HG02798 (cell line): ENCODE measurements at regions not wholly inside any gene's neighbourhood (a gene's known extent, or its start where the extent isn't known, plus 50 kb on each side); places are given as distances from the start of the nearest gene placed in this dataset.

ENCODE experiments used
- ATAC-seq: cut with Tn5 transposase; IDR thresholded peaks from one replicate; pipeline ENCODE4 v1.9.1; 2021; ENCODE audit warnings: mild to moderate bottlenecking; ENCODE audit not compliant: unreplicated experiment, poor library complexity

- ATAC-seq, result no peak
Measured at GRCh38 chr9:13616491-13617035, 337.1 kb upstream of the MPDZ start.

- no peak for ATAC-seq
Measured at GRCh38 chr9:13615660-13616490, 336.4 kb upstream of the MPDZ start.

- no peak for ATAC-seq
Measured at GRCh38 chr9:13614060-13614459, 334.6 kb upstream of the MPDZ start.

GRCh38 chr9:13613296-13613695 is 333.8 kb upstream of the MPDZ start:
- ATAC-seq, result no peak

- no peak for ATAC-seq
Measured at GRCh38 chr9:13608451-13608850, 329.0 kb upstream of the MPDZ start.

- no peak for ATAC-seq
Measured at GRCh38 chr9:13607481-13608441, 328.3 kb upstream of the MPDZ start.

- no peak for ATAC-seq
Measured at GRCh38 chr9:13606586-13606985, 327.1 kb upstream of the MPDZ start.

- no peak for ATAC-seq
Measured at GRCh38 chr9:13603921-13604320, 324.4 kb upstream of the MPDZ start.

GRCh38 chr9:13598738-13599137 is 319.2 kb upstream of the MPDZ start:
- ATAC-seq, result no peak

- no peak for ATAC-seq
Measured at GRCh38 chr9:13597427-13597826, 317.9 kb upstream of the MPDZ start.

GRCh38 chr9:13597004-13597403 is 317.5 kb upstream of the MPDZ start:
- ATAC-seq, result no peak

- ATAC-seq, result no peak
Measured at GRCh38 chr9:13596383-13596970, 317.0 kb upstream of the MPDZ start.

GRCh38 chr9:13590996-13591395 is 311.5 kb upstream of the MPDZ start:
- no peak for ATAC-seq

GRCh38 chr9:13589034-13589737 is 309.7 kb upstream of the MPDZ start:
- no peak for ATAC-seq

- ATAC-seq, result no peak
Measured at GRCh38 chr9:13588151-13589033, 308.9 kb upstream of the MPDZ start.

- no peak for ATAC-seq
Measured at GRCh38 chr9:13587571-13587970, 308.1 kb upstream of the MPDZ start.

- no peak for ATAC-seq
Measured at GRCh38 chr9:13586587-13587374, 307.3 kb upstream of the MPDZ start.

- ATAC-seq, result no peak
Measured at GRCh38 chr9:13580760-13581159, 301.3 kb upstream of the MPDZ start.
